Retinal pigment epithelial cell (primary cell): ENCODE measurements at regions not wholly inside any gene's neighbourhood (a gene's known extent, or its start where the extent isn't known, plus 50 kb on each side); places are given as distances from the start of the nearest gene placed in this dataset.
A peak's percentile ranks its signal among the peaks of the same experiment; 100 is the strongest.

Experiments
- DNase-seq: peaks from one replicate; pipeline ENCODE4 v3.0.0-alpha.2; 2010; ENCODE audit warnings: low read depth
- H3K4me3 ChIP-seq: 2 replicates; pipeline ENCODE4 v1.5.1; 2011; ENCODE audit warnings: mild to moderate bottlenecking, low read length, control low read depth, moderate library complexity
- CTCF ChIP-seq: conservative IDR thresholded peaks from 2 replicates; pipeline ENCODE4 v1.5.1; 2011; ENCODE audit warnings: low read depth, low read length, control low read depth, inconsistent platforms

DNA sequence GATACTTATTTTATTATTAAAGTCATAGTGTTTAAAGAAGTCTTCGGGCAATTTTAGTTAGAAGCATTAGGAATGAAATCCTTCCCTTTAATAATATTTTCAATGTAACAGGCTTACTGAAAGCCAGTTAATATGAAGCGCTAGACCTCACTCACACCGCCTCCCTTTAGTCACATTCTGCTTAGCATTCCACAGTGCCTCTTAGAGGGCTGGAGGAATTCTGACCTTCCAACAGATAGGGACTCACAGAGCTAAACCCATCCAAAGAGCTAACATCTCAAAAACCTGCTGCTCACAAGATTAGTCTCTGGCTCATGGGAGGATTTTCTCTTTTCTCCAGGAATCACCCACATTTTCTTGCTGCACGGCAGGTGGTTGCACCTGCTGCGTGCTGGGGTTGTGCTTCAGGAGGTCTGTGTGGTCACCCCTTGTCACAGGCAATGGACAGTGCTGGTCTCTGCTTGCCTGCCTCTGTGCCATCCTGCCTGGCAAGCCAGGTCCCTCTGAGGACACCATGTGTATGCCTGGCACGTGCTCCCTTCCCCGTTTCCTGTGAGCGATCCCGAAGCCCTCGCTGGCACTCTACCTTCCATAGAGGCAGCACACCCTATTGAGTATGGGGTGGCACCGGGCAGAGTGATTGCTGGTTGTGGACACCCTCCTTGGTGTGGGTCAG, 91.8 kb downstream of the KLF6 start:
- DNase-seq: no peak
- no peak overlapping the region for H3K4me3 ChIP-seq
- peak; percentile 31 for TF ChIP-seq CTCF

GRCh38 chr10:3692387-3692999, 92.5 kb downstream of the KLF6 start:
- peak; percentile 25 for DNase-seq
- no peak overlapping the region for H3K4me3 ChIP-seq
- no peak for TF ChIP-seq CTCF

- TF ChIP-seq CTCF: no peak
- no peak overlapping the region for H3K4me3 ChIP-seq
- no peak for DNase-seq
These were observed 93.5 kb downstream of the KLF6 start for GRCh38 chr10:3691482-3691881.

GRCh38 chr10:3689871-3690510, 95.0 kb downstream of the KLF6 start:
- no peak overlapping the region for H3K4me3 ChIP-seq
- TF ChIP-seq CTCF: no peak
- no peak for DNase-seq

- no peak overlapping the region for H3K4me3 ChIP-seq
These were observed 97.4 kb downstream of the KLF6 start for GRCh38 chr10:3687510-3688081.

GRCh38 chr10:3685384-3685783, 99.6 kb downstream of the KLF6 start:
- TF ChIP-seq CTCF: no peak
- no peak overlapping the region for H3K4me3 ChIP-seq
- DNase-seq: no peak

More at GRCh38 chr10:3687510-3688081, 97.4 kb downstream of the KLF6 start:
- DNase-seq: no peak
- no peak for TF ChIP-seq CTCF
